GM18498 (cell line): ENCODE measurements at regions not wholly inside any gene's neighbourhood (a gene's known extent, or its start where the extent isn't known, plus 50 kb on each side); places are given as distances from the start of the nearest gene placed in this dataset.

ENCODE experiments used
- ATAC-seq: cut with Tn5 transposase; IDR thresholded peaks from one replicate; pipeline ENCODE4 v1.9.1; 2021; ENCODE audit warnings: mild to moderate bottlenecking, moderate library complexity; ENCODE audit not compliant: unreplicated experiment

- no peak for ATAC-seq
Measured at GRCh38 chr13:47017476-47017875, 120.6 kb upstream of the HTR2A start.

GRCh38 chr13:47008318-47008717, 111.5 kb upstream of the HTR2A start:
- no peak for ATAC-seq

GRCh38 chr13:47005756-47006414, 109.0 kb upstream of the HTR2A start:
- no peak for ATAC-seq

- no peak for ATAC-seq
Measured at GRCh38 chr13:47004540-47004939, 107.7 kb upstream of the HTR2A start.

GRCh38 chr13:47004027-47004426, 107.2 kb upstream of the HTR2A start:
- ATAC-seq, result no peak

- no peak for ATAC-seq
Measured at GRCh38 chr13:47000165-47000564, 103.3 kb upstream of the HTR2A start.

GRCh38 chr13:46996316-46997030, 99.6 kb upstream of the HTR2A start:
- peak; percentile 36 for ATAC-seq

- ATAC-seq, result peak; percentile 92
Measured at GRCh38 chr13:46995874-46996273, 99.0 kb upstream of the HTR2A start.

- ATAC-seq, result no peak
Measured at GRCh38 chr13:46994492-46994891, 97.6 kb upstream of the HTR2A start.

- ATAC-seq, result peak; percentile 48
Measured at GRCh38 chr13:46992383-46992952, 95.6 kb upstream of the HTR2A start.

GRCh38 chr13:46983881-46984280, 87.0 kb upstream of the HTR2A start:
- peak; percentile 75 for ATAC-seq

- peak; percentile 92 for ATAC-seq
Measured at GRCh38 chr13:46982856-46983582, 86.2 kb upstream of the HTR2A start.

- ATAC-seq, result no peak
Measured at GRCh38 chr13:46975173-46975572, 78.3 kb upstream of the HTR2A start.

GRCh38 chr13:46968450-46968849, 71.6 kb upstream of the HTR2A start:
- ATAC-seq, result no peak

- no peak for ATAC-seq
Measured at GRCh38 chr13:46964789-46965527, 68.1 kb upstream of the HTR2A start.

GRCh38 chr13:46963904-46964303, 67.1 kb upstream of the HTR2A start:
- ATAC-seq, result no peak

- ATAC-seq, result no peak
Measured at GRCh38 chr13:46962281-46962941, 65.6 kb upstream of the HTR2A start.

- peak; percentile 99 for ATAC-seq
Measured at GRCh38 chr13:46961719-46962118, 64.9 kb upstream of the HTR2A start.

GRCh38 chr13:46953941-46954340, 57.1 kb upstream of the HTR2A start:
- ATAC-seq, result no peak

- ATAC-seq, result peak; percentile 68
Measured at GRCh38 chr13:46953331-46953730, 56.5 kb upstream of the HTR2A start.
